HG03521 (cell line): ENCODE measurements at regions not wholly inside any gene's neighbourhood (a gene's known extent, or its start where the extent isn't known, plus 50 kb on each side); places are given as distances from the start of the nearest gene placed in this dataset.

Source experiments
- ATAC-seq: cut with Tn5 transposase; IDR thresholded peaks from one replicate; pipeline ENCODE4 v1.9.1; 2021; ENCODE audit warnings: mild to moderate bottlenecking, moderate library complexity; ENCODE audit not compliant: unreplicated experiment

DNA sequence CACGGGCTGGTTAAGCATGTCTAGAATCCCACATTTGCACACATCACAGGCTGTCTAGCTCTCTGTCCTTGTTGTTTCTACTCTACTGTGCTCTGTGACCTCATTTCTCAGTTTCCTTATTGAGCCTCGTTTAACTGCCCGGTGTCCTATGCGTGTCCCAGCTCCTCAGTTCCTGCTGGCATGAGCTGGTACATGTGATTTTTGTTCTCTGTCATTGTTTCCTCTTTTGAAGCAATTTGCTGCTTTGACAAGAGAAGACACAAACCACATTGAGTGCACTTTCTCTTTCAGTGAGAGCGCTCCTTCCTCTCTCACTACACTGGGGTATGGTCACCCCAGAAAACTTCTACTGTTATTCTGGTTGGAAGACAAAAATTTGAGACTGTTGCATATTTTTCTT lies 563.5 kb downstream of the PDCD6IP start:
- ATAC-seq, result peak; percentile 92

DNA sequence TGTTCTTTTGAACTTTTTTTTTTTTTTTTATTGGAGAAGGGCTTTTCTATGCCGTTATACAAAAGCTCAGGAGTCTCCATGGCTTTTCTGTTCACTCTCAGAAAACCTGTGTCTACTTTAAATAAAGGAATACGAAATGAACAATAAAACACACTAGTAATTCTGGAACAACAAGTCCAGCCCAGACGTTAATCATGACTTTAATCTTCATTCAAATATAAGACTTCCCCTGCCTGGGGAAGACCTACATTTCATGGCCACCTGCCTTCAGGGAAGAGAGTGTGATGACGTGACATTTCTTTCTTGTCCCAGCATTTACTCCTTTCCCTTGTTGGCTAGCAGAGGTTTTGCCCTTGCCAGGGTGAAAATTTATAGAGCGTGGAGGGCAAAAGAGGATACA lies 564.5 kb downstream of the PDCD6IP start:
- ATAC-seq, result no peak

DNA sequence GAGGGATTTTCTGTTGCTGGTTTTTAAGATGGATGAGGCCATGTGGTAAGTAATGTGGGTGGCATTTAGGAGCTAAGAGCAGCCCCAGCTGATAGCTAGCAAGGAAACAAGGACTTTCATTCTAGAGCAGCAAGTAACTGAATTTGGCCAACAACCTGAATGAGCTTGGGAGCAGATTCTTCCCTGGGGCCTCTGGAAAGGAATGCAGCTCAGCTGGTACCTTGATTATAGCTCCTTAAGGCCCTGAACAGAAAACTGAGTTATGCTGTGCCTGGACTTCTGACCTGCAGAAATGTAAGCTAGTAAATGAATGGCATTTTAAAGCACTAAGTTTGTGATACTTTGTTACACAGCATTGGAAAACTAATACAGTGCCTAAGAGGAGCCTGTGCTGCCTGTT lies 565.5 kb downstream of the PDCD6IP start:
- ATAC-seq, result no peak

DNA sequence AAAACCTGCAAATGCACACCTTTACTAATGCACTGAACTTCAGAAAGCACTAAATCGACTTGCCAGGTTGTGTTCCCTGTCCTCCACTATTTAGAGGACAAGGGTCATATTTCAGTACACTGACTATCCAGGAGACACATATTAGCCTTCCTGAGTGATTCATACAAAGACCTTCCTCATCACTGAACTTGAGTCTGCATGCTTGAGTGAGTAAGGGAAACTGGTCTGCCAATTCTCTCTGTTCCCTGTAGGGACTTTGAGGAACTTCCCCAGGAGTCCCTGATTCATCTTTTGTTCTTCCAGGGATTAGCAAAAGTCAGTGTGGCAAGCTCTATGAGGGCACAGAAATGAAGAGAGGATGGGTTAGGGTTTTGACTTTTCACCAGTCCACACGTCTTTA lies 565.9 kb downstream of the PDCD6IP start:
- no peak for ATAC-seq

DNA sequence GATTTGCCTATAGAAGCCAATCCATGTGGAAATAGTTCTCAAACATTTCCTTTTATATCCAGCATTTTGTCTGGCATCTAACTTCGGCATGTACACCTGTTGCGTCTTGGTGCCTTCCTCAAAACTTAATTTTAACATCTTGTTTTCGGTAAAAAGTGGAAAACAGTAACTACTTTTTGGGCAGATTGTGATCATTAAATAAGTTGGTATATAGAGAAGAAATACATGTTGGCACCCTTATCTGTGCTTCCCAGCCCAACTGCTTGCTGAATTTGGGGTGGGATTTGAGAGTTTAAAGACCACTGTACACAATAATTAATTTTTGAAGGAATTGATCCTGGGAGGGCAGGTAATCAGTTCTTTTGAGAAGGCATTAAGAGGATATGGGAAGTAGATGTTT lies 566.8 kb downstream of the PDCD6IP start:
- no peak for ATAC-seq

DNA sequence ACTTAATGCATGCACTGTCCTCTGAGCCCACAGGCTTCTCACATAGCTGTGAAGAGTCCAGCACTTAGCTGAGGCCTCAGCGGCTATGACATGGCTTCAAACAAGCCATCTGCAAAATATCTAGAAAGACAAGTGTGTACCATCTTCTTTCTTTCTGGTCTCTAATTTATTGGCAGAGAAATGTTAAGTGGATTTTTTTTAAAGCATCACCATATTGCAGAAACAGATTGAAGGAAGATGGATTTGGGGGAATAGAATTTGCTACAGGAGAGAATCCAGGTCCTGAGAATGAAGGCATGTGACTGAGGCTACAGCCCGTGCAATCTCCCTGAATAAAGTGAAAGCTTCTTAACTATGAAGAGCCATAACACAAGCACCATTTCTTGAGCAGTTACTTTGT lies 567.3 kb downstream of the PDCD6IP start:
- ATAC-seq, result no peak

DNA sequence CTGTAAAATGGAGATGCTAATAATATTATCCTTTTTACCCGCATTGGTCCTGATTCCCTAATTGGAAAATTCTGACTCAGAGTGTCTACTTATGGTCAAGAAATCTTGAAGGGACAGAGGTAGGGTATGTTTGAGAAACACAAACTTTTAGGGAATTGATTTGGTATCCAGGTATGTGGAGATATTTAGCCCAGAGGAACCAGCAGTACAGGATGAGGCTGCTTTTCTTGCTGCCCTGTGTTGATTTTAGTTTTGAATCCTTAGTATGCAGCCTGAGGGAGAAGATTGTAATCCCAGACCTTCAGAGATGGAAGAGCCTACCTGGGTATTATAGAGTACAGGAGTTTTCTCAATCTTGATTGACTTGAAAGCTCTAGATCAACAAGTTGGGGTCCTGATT lies 569.1 kb downstream of the PDCD6IP start:
- no peak for ATAC-seq

DNA sequence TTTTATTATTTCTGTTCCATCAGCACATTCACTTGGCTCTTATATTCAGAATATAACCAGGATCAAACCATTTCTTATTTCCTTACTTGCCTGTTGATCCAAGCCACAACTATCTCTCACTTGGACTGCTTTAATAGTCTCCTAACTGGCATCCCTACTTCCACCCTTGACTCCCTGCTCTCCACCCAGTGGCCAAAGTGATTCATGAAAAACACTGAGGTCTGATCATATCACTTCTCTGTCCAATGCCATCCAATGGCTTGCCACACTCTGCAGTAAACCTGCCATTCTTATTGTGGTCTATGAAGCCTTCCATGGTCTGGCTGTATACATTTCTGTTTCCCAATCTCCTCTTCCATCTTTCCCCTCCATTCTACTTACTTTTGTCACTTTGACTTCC lies 576.1 kb downstream of the PDCD6IP start:
- ATAC-seq, result no peak

DNA sequence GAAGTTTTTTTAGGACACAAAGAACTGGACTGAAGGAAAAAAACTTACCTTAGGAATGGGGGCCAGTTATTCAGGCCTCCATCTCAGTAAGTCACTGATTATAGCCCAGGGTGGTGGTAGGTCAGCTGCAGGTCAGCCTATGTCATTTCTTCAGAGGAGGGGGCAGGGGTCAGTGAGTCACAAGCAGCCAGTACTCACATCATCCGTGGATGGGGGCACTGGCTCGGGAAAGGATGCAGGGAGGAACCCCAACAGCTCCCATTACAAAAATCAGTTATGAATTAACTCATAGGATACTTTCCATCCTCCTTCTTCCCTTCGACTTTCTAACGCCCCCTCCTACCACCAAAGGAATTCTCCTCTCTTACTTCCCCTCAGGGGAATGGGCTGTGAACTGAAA lies 578.3 kb downstream of the PDCD6IP start:
- ATAC-seq, result no peak

DNA sequence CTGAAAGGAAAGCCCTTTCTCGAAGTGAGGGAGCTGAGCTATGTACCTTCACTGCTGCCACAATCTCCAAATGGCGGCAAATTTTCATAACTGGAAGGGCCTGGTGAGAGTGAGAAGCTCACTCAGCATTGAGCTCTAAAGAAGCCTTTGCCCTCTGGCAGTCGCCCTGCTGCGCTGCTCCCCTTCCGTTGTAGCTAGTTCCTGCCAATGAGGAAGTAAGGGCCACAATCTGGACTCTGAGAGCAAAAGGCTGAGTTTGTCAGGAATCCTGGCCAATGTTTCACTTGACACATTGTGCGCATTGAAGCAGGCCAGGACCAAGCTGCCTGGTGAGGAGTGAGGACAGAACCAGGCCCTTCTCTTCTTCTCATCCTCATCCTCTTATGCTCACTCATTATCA lies 579.5 kb downstream of the PDCD6IP start:
- ATAC-seq, result no peak

DNA sequence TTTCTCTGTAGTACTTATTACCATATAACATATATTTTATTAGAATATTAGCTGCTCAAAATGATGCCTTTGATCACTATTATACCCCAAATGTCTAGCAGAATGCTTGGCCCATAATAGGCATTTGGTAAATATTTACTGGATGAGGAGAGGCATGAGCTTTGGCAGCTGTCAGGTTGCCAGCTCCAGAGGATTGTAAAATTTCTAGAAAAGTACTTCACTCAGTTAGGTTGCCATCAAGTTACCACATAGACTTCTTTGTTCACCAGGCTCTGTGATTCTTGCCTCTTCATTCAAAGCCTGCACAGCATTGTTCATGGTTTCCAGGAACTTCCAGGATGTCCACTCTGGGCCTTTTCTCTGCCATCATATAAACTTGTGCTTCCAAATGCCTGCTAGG lies 582.8 kb downstream of the PDCD6IP start:
- ATAC-seq, result no peak

DNA sequence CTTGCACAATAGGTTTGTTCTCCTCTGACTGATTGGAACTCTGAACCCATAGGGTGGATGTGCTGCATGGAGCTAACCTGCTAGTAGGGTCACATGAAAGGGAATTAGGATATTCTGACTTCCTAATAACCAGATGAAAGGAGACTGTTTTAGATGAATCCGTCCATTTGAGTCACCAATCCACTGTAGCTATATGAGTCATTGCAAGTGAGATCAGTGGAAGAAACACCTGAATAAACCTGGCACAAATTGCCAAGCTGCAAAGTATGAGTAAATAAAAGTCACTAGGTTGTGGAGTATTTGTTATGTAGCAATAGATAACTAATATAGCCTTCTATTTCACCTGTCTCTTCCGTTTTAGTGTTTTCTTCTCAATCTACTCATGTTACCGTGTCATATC lies 584.4 kb downstream of the PDCD6IP start:
- no peak for ATAC-seq

DNA sequence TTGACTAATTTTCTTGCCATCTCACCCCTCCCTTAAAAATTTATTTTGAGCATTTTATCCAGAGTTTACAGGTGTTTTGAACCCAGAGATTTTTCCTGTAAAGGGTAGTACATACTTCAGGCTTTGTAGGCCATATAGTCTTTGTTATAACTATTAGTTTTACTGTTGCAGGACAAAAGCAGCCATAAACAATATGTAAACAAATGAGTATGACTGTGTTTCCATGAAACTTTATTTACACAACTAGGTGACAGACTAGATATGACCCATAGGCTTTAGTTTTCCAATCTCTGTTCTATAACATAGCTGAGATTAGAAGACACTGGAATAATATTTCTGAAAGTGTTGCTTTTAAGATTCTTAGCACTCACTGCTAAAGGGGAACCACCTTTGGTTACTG lies 587.9 kb downstream of the PDCD6IP start:
- no peak for ATAC-seq

DNA sequence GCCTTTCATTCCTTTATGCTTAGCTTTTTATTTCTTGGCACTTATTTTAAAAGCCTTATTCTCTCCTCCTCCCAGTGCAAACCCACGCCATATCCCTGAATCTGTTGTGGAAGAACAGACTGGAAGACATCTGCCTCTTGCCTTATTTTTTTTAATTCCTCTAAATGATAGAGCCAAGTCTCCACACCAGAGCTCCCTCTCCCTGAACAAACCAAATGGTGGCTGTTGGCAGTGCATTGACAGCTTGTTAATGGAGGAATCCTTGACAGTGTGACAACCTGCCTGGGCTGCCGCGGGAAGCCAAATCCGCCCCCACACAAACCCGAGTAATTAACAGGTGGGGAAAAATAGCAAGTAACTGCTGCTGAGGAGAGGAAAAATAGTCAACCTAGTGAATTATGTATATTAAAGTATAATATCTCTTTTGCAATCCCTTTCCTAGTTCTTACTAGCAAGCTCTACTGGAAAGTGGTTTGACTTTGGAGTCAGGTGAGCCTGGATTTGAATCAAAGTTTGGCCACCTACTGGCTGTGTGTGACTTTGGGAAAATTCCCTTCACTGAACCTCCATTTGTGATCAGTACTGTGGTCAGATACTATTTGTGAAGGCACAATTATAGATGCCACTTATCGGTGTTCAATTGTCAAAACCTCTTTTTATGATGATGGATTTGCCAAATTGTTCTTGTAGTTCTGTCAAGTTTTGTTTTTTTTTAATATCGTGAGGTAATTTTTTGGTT lies 589.6 kb downstream of the PDCD6IP start:
- ATAC-seq, result no peak

DNA sequence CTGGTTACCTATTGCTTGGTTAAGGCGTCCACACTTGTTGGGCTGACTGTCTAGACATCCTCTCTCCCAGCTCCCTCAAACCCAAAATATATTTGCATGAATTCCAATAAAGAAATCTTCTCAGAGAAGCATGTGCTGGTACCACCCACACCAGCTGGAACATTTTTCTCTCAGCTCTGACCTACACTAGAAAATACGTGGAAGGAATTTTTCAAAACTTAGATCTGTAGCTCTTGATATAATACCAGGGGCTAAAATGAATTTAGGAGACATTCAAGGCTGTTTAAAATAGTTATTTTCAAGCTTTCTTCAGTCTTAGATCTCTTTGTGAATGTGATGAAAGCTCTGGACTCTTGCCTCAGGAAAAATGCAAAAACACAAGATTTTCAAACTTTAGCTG lies 590.4 kb downstream of the PDCD6IP start:
- no peak for ATAC-seq

DNA sequence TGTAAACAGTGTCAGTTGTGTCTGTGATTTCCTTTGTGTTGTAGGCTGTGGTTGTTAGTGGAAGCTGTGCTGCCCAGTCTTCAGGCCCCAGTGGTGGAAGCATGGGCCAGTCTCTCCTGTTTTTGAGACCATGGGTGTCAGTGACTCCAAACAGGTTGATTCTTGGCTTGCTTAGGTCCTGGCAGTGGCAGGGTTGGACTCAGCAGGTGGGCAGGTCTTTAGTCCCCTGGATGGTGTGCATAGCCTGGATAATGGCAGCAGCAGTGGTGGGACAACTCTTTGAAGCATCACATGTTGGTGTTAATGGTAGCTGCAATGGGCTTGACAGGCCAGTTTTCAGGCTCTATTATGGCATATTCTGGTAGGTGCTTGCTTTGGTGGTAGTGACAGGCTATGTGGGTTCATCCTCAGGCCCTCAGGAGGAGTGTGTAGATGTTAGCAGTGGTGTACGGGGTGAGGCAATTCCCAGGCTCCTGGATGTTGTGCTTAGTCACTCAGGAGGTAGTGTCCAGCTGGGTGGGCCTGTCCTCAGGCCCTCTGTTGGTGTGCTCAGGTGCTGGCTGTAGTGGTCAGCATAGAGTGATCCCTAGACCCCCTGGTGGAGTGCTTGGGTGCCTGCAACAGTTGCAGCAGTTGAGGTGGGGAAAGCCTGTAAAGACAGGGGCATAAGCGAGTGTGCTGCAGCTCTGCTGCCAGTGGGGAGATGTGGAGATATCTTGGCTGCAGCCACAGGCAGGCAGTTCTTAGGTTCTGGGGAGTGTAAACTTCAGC lies 596.7 kb downstream of the PDCD6IP start:
- no peak for ATAC-seq

DNA sequence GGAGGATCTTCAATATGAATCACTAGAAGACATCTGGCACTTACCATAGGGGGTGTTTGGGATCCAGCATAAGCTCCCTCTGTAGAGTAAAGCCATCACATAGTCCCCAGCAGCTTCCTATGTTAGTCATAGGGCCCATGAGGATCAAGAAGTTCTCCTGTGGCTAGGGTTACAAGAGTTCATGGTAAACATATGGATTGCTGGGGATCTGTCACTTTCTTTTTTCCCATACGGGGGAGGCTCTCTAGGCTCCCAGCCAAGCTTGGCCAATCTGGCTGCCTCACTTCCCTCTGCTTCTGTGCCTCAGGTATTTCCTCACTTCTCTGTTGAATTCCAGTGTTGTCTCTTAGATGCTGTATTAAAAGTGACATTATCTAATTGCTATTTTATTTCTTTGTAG lies 597.9 kb downstream of the PDCD6IP start:
- ATAC-seq, result no peak

DNA sequence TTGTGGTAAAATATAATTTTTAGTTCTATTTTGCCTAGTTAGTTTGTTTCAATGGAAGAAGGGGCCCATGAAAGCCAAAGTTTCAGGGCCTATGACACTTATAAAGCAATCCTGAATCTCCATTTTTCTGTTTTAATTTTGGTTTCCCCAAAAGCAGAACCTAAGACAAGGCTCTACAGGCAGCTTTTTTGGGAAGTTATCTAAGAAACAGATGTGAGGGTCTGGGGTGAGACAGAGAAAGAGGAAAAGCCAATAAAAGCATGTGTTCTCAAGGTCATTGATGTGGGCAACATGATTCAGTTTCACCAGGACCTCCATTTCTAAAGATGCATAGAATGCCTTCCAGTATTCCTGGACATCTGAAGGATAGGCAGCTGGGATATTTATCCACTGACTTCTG lies 598.5 kb downstream of the PDCD6IP start:
- no peak for ATAC-seq

DNA sequence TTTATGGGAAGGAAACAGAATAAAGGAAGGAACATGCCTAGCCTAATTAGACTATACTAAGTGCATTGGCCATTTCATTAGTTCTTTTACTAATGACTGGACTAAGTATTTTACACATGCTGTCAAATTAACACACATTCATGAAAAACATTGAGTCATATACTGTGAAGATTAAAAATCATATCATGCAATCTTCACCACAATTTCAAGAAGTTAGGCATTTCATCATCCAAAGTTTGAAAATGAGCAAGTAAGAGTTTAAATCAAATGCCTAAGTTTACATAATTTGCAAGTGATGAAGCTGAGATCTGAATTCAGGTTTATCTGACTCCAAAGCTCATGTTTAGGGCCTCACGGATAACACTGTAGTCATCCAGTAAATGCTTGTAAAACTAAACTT lies 601.0 kb downstream of the PDCD6IP start:
- no peak for ATAC-seq

DNA sequence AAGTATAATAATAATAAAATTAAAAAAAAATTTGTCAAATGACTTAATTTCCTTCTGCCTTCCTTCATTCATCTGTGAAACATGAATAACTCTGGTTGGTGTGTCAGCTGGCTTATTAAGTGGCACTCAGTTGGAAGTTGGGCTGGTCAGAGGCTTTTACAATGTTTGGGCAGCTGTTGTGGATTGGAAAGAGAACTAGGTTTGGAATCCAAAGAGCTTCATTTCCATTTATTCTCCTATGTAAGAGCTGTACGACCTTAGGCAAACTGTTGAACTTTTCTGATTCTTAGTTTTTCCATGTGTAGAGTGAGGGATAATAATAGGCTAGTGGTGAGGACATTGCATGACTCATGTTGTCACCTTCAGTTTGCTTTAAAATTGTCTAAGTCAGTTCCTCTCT lies 606.7 kb downstream of the PDCD6IP start:
- ATAC-seq, result no peak

DNA sequence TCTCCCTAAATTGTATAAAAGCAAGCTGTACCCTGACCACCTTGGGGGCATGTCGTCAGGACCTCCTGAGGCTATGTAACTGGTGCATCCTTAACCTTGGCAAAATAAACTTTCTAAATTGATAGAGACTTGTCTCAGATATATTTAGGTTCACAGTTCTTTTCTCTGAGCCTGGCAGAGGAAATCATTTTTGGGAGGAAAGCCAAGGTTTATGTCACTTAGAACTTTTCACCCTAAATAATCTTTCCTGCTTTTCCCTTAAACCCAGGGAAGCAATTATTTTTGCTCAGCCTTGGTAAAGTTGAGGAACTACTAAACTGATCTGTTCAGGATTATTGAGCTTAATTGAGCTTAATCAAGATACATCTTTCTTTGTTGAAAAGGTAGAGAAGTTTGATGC lies 608.9 kb downstream of the PDCD6IP start:
- no peak for ATAC-seq

DNA sequence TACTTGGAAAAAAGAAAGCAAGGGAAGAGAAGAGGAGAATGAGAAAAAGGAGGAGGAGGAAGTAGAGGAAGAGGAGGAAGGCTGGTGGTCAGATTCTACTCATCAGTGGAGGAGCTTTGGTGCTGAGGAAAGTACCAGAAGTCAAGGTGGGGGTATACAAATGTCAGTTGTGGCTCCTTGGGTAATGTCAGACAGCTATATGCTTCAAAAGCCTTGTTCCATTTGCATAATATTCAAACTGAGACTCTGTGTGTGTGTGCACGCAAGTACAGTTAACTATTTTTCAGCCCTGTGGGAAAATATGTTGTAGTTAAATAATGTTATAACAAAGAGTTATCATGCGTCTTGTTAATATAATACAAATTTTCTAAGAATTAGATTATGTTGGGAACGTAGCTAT lies 609.7 kb downstream of the PDCD6IP start:
- no peak for ATAC-seq

DNA sequence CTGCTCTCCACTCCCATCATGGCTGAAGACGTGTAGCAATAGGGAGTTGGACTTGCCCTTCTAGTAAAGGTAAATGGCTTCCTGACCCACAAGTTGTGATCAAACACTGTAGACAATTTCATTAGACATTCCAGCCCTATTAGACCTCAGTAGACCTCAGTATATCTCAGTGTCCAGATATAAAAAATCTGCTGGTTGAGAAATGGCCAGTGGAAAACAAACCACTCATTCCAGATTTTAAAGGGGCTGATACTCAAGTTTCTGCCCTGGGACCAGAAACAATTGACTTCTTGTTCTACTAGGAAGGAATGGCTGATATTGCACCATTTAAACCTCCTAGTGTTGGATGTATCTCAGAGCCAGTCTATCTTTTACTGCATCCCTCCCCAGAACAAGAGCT lies 613.2 kb downstream of the PDCD6IP start:
- ATAC-seq, result no peak
